DMS53 treated with DMSO at 0.1 percent for 48 hours (cell line): ENCODE measurements at regions not wholly inside any gene's neighbourhood (a gene's known extent, or its start where the extent isn't known, plus 50 kb on each side); places are given as distances from the start of the nearest gene placed in this dataset.
A peak's percentile ranks its signal among the peaks of the same experiment; 100 is the strongest.
"Not testable (repeated sequence)": the region's sequence is repeated elsewhere in the genome, so short reads cannot be mapped to it uniquely, and the experiment has no call there.

Source experiments
- DNase-seq: peaks from one replicate; lab custom pipeline; 2025; ENCODE audit not compliant: unreplicated experiment; lab: John Stamatoyannopoulos, UW

GRCh38 chr18:34350778-34351177 lies 126.1 kb upstream of the NOL4 start:
- no peak for DNase-seq

GRCh38 chr18:34352385-34353163 lies 127.9 kb upstream of the NOL4 start:
- DNase-seq: peak; percentile 90

GRCh38 chr18:34354351-34354750 lies 129.6 kb upstream of the NOL4 start:
- DNase-seq: no peak

- DNase-seq: no peak
These were observed 133.3 kb upstream of the NOL4 start for GRCh38 chr18:34357944-34358580.

- no peak for DNase-seq
These were observed 134.2 kb upstream of the NOL4 start for GRCh38 chr18:34358923-34359322.

- no peak for DNase-seq
These were observed 140.0 kb upstream of the NOL4 start for GRCh38 chr18:34364699-34365098.

- DNase-seq: no peak
These were observed 146.1 kb upstream of the NOL4 start for GRCh38 chr18:34370704-34371395.

- DNase-seq: no peak
These were observed 155.6 kb upstream of the NOL4 start for GRCh38 chr18:34380326-34380725.

GRCh38 chr18:34385311-34385710 lies 160.6 kb upstream of the NOL4 start:
- no peak for DNase-seq

GRCh38 chr18:34386803-34387202 lies 162.1 kb upstream of the NOL4 start:
- DNase-seq: no peak

- no peak for DNase-seq
These were observed 172.7 kb upstream of the NOL4 start for GRCh38 chr18:34397286-34397896.

GRCh38 chr18:34399892-34400291 lies 175.2 kb upstream of the NOL4 start:
- DNase-seq: no peak

GRCh38 chr18:34400834-34401233 lies 176.1 kb upstream of the NOL4 start:
- no peak for DNase-seq

- DNase-seq: no peak
These were observed 177.1 kb upstream of the NOL4 start for GRCh38 chr18:34401775-34402174.

- not testable (repeated sequence) for DNase-seq
These were observed 182.8 kb upstream of the NOL4 start for GRCh38 chr18:34407471-34407870.

GRCh38 chr18:34411952-34412351 lies 187.2 kb upstream of the NOL4 start:
- no peak for DNase-seq

- no peak for DNase-seq
These were observed 206.3 kb upstream of the NOL4 start for GRCh38 chr18:34431042-34431441.

- DNase-seq: no peak
These were observed 219.9 kb upstream of the NOL4 start for GRCh38 chr18:34444622-34445021.

GRCh38 chr18:34448662-34449061 lies 223.9 kb upstream of the NOL4 start:
- DNase-seq: no peak

GRCh38 chr18:34457761-34458160 lies 233.0 kb upstream of the NOL4 start:
- no peak for DNase-seq

GRCh38 chr18:34458410-34458977 lies 233.8 kb upstream of the NOL4 start:
- DNase-seq: no peak
